Right atrium auricular region (tissue), 2 donors: ENCODE measurements at regions not wholly inside any gene's neighbourhood (a gene's known extent, or its start where the extent isn't known, plus 50 kb on each side); places are given as distances from the start of the nearest gene placed in this dataset.

ENCODE experiments used
- DNase-seq: peaks from one replicate; pipeline ENCODE4 v3.0.0-alpha.2; 2019; ENCODE audit warnings: low spot score
- H3K27ac ChIP-seq, 2 donors: fragments of 200-600 bp; sonication (generic); 1 replicate in 1 of 2; 2 replicates in 1 of 2; pipeline ENCODE4 v1.5.1; 2016 to 2019
- H3K27me3 ChIP-seq, 2 donors: fragments of 200-600 bp; sonication (generic); one replicate each; pipeline versions ENCODE4 v1.5.1 to v1.6.0; 2017 to 2019
- H3K36me3 ChIP-seq: fragments of 200-600 bp; sonication (generic); one replicate; pipeline ENCODE4 v1.5.1; 2016
- H3K4me1 ChIP-seq, 2 donors: fragments of 200-600 bp; sonication (generic); one replicate each; pipeline versions ENCODE4 v1.5.1 to v1.6.0; 2017 to 2019
- H3K4me3 ChIP-seq, 2 donors: fragments of 200-600 bp; sonication (generic); 1 replicate in 1 of 2; 2 replicates in 1 of 2; pipeline ENCODE4 v1.5.1; 2017 to 2019; ENCODE audit warnings: mild to moderate bottlenecking in 1 of 2, moderate library complexity in 1 of 2
- H3K9me3 ChIP-seq, 2 donors: fragments of 200-600 bp; sonication (generic); one replicate each; pipeline ENCODE4 v1.5.1; 2019
- TF ChIP-seq, protein P1 (sequence below), 2 donors: fragments of 200-600 bp; sonication (generic); IDR thresholded peaks; one replicate each; pipeline ENCODE4 v1.5.1; 2019; ENCODE audit warnings: antibody characterized with exemption in 2 of 2

DNA sequence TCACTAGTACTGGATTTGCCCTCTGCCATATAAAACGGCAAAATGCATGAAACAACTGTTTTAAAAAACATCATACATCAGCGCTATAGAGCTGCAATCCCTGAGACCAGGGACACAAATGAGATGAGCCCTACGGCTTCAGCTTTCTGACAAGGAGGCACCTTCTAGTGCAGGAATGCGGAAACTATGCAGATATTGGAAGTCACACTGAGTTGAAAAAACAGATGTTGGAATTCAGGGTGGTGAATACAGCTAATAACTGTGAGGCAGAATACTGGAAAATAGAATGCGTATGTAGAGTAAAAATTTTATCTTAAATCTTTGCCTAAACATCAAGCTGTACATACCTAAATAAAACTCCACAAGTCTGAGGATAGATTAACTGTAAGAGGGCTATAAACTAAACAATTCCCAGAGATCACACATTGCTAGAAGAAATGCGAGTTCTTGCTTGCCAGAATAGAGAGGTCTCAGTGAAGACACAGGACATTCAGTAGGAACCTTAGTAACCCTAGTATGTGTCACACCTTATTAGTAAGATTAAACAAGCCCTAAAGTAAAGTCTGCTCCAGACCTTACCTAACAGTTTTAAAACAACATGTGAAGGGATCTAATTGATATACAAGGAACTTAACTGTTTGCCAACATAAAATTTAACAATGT lies 541.4 kb upstream of the DDX18 start:
- no peak for DNase-seq
- H3K27me3 ChIP-seq, result no peaks in the 10 kb centered on the region
- TF ChIP-seq, protein P1, sequence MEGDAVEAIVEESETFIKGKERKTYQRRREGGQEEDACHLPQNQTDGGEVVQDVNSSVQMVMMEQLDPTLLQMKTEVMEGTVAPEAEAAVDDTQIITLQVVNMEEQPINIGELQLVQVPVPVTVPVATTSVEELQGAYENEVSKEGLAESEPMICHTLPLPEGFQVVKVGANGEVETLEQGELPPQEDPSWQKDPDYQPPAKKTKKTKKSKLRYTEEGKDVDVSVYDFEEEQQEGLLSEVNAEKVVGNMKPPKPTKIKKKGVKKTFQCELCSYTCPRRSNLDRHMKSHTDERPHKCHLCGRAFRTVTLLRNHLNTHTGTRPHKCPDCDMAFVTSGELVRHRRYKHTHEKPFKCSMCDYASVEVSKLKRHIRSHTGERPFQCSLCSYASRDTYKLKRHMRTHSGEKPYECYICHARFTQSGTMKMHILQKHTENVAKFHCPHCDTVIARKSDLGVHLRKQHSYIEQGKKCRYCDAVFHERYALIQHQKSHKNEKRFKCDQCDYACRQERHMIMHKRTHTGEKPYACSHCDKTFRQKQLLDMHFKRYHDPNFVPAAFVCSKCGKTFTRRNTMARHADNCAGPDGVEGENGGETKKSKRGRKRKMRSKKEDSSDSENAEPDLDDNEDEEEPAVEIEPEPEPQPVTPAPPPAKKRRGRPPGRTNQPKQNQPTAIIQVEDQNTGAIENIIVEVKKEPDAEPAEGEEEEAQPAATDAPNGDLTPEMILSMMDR (IDR thresholded peaks at IDR 0.05), result no peak

DNA sequence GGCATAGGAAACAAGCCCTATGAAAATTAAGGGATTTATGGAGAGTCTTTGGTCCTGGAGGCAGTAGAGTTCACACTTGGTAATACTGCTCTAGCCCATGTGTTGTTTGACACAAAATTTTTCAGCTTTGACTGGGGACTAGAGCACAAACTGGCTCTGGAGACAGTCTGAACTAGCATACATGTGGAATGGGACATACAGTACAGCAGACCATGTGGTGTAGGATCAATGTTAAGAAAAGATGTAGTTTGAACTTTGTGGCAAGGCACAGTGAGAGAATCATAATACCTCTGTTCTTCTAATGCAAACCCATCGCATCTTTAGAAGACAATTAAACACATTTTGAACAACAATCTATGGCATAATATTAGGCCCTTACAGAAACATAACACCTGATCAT lies 521.5 kb upstream of the DDX18 start:
- Histone ChIP-seq H3K36me3 (no peaks in the 10 kb centered on the region), H3K27me3 (no peaks in the 10 kb centered on the region), H3K9me3 (no peaks in the 10 kb centered on the region), H3K4me1 (no peaks in the 10 kb centered on the region), H3K27ac (no peak overlapping the region), H3K4me3 (no peak overlapping the region)
- DNase-seq, result no peak
- TF ChIP-seq, protein P1 (IDR thresholded peaks at IDR 0.05), result no peak

More for the DNA sequence above, 541.4 kb upstream of the DDX18 start:
- H3K4me3 ChIP-seq, result no peak overlapping the region
- H3K27ac ChIP-seq, result no peak overlapping the region
- H3K36me3 ChIP-seq, result no peaks in the 10 kb centered on the region
- H3K9me3 ChIP-seq, result peaks cover 0 to 4% of the 10 kb centered on the region in 2 donors
- no peaks in the 10 kb centered on the region for H3K4me1 ChIP-seq

DNA sequence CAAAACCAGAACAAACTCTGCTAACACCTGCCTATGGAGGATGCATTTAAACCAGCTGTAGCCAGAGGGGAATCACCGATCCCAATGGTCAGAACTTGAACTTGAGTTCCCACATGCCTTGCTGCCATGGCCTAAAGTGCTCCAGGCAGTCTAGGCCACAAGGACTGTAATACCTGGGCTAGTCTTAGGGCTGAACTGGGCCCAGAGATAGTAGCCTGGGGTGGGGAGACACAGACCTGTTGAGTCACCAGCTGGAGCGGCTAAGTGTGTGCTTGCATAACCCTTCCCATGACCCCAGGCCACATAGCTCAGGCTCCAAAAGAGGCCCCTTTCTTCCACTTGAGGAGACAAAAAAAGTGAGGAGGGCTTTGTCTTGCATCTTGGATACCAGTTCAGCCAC lies 515.0 kb upstream of the DDX18 start:
- no peak for DNase-seq
- no peaks in the 10 kb centered on the region for H3K27me3 ChIP-seq
- no peak overlapping the region for H3K4me3 ChIP-seq
- peaks cover 0 to 7% of the 10 kb centered on the region in 2 donors for H3K9me3 ChIP-seq
- TF ChIP-seq, protein P1 (IDR thresholded peaks at IDR 0.05), result no peak
- no peak overlapping the region for H3K27ac ChIP-seq
- no peaks in the 10 kb centered on the region for H3K4me1 ChIP-seq
- H3K36me3 ChIP-seq, result no peaks in the 10 kb centered on the region

DNA sequence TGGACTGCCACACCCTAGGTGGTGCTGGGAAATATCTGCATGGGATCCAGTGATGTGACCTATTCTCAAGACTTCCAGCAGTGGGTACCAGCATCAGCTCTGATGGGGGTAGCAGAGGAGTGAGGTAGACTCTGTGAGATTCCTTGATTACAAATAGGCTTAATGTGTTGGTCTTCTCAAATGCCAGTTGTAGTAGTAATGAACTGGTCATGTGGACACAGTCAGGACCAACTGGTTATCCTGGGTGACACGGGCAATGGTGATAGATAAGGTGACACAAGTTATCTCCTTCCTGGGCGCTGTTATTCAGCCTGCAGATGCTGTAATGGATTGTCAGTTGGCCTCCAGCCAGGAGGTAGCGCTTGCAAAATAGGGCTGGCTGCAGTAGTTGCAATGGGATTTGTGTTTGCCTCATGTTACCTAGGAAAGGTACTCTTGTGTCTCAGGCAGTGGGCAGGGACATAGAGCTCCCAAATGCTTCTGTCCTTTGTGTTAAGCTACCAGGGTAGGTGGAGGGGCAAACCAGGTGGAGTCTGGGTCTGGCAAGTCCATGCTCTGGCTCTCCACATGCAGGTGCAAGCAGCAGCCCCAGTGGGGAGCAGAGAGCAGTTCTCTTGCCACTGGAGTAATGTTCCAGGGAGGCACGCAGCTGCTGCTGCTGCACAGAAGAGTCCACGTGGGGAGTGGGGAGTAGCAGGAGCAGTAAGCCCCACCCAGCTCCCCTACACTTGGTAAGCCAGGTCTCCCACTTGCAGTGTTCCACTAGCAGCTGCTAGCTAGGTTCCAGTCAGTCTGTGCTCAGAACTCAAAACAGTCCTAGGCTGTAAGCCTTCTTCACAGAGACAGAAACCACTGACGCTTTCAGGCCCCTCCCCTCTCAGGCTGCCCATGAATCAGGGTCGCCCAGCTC lies 505.4 kb upstream of the DDX18 start:
- Histone ChIP-seq H3K27ac (no peak overlapping the region), H3K36me3 (no peaks in the 10 kb centered on the region), H3K27me3 (no peaks in the 10 kb centered on the region), H3K4me1 (no peaks in the 10 kb centered on the region), H3K9me3 (peaks cover 0 to 6% of the 10 kb centered on the region in 2 donors), H3K4me3 (no peak overlapping the region)
- TF ChIP-seq, protein P1 (IDR thresholded peaks at IDR 0.05), result no peak
- no peak for DNase-seq

DNA sequence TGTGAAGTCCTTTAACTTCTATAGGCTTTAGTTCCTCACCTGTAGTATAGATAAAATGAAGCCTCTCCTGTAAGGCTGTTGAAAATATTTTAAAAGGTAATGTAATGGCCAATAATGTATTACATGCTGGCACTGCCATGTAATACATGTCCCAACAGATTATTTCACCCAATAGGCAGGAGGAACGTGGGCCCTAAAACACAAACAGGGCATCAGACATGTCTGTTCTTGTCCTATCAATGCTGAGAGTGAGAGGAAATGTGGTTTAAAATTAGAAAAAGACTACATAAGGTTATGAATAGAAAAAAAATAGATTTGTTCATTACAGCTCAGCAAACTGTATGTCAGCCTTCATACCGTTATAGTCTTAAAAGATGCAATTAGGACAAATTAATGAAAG lies 492.7 kb upstream of the DDX18 start:
- TF ChIP-seq, protein P1 (IDR thresholded peaks at IDR 0.05), result no peak
- H3K4me3 ChIP-seq, result no peak overlapping the region
- H3K27me3 ChIP-seq, result no peaks in the 10 kb centered on the region
- DNase-seq, result no peak
- no peaks in the 10 kb centered on the region for H3K9me3 ChIP-seq
- H3K36me3 ChIP-seq, result no peaks in the 10 kb centered on the region
- no peaks in the 10 kb centered on the region for H3K4me1 ChIP-seq
- H3K27ac ChIP-seq, result no peak overlapping the region
